Mucosa of descending colon (tissue), 3 donors: ENCODE measurements at regions not wholly inside any gene's neighbourhood (a gene's known extent, or its start where the extent isn't known, plus 50 kb on each side); places are given as distances from the start of the nearest gene placed in this dataset.

Experiments used
- ATAC-seq: fragments of 200-7000 bp; cut with Tn5 transposase; one replicate; pipeline ENCODE4 v1.9.1; 2020; ENCODE audit warnings: mild to moderate bottlenecking, moderate library complexity
- DNase-seq, 3 donors: peaks; one replicate each; pipeline ENCODE4 v3.0.0-alpha.2; 2020
- H3K36me3 ChIP-seq: fragments of 200-600 bp; one replicate; pipeline ENCODE4 v1.8.0; 2021; ENCODE audit warnings: low read depth, mild to moderate bottlenecking
- H3K4me1 ChIP-seq: fragments of 200-600 bp; one replicate; pipeline ENCODE4 v1.8.0; 2021; ENCODE audit warnings: low read depth, mild to moderate bottlenecking
- H3K4me3 ChIP-seq: fragments of 200-600 bp; one replicate; pipeline ENCODE4 v1.8.0; 2021; ENCODE audit warnings: mild to moderate bottlenecking
- H3K9me3 ChIP-seq: fragments of 200-600 bp; one replicate; pipeline ENCODE4 v1.8.0; 2021; ENCODE audit warnings: mild to moderate bottlenecking
- intact Hi-C, 2 donors: fragments of 100-400 bp; cut with DNase I in 1 of 2; cut with micrococcal nuclease in 1 of 2; formaldehyde crosslinking; loops; one replicate each; pipeline versions ENCODE4 v1.11.0 to v1.11.1; 2022; cut with DNase I, micrococcal nuclease
- TF ChIP-seq, protein P1 (sequence below): fragments of 200-600 bp; IDR thresholded peaks from one replicate; pipeline ENCODE4 v1.8.0; 2022; ENCODE audit warnings: antibody characterized with exemption, mild to moderate bottlenecking
- donor health status: DM: no; HTN: no; CAD: no; lungs with moderate emphysema.
- donor health status: DM: no; HTN: no; CAD: no.
- donor health status: DM: no; HTN: yes; CAD: no.

DNA sequence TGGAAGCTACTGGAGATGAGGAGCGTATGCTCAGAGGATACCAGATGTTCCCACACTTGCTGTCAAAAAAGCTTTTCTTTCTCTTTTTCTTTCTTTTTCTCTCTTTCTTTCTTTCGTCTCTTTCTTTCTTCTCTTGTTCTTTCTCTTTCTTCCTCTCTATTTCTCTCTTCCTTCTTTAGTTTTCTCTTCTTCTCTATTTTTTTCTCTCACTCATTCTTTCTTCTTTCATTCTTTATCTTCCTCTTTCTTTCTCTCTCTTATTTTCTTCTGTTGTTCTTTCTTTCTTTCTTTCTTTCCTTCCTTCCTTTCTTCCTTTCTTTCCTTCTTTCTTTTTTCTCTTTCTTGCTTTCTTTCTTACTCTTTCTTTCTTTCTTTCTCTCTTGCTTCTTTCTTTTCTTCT lies 457.6 kb downstream of the CMPK2 start:
- Histone ChIP-seq H3K36me3 (no peaks in the 10 kb centered on the region), H3K4me3 (no peak overlapping the region), H3K9me3 (no peaks in the 10 kb centered on the region), H3K4me1 (no peaks in the 10 kb centered on the region)
- intact Hi-C loops: no loop called here
- no peak for ATAC-seq
- DNase-seq: no peak
- TF ChIP-seq, protein P1, sequence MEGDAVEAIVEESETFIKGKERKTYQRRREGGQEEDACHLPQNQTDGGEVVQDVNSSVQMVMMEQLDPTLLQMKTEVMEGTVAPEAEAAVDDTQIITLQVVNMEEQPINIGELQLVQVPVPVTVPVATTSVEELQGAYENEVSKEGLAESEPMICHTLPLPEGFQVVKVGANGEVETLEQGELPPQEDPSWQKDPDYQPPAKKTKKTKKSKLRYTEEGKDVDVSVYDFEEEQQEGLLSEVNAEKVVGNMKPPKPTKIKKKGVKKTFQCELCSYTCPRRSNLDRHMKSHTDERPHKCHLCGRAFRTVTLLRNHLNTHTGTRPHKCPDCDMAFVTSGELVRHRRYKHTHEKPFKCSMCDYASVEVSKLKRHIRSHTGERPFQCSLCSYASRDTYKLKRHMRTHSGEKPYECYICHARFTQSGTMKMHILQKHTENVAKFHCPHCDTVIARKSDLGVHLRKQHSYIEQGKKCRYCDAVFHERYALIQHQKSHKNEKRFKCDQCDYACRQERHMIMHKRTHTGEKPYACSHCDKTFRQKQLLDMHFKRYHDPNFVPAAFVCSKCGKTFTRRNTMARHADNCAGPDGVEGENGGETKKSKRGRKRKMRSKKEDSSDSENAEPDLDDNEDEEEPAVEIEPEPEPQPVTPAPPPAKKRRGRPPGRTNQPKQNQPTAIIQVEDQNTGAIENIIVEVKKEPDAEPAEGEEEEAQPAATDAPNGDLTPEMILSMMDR: no peak

DNA sequence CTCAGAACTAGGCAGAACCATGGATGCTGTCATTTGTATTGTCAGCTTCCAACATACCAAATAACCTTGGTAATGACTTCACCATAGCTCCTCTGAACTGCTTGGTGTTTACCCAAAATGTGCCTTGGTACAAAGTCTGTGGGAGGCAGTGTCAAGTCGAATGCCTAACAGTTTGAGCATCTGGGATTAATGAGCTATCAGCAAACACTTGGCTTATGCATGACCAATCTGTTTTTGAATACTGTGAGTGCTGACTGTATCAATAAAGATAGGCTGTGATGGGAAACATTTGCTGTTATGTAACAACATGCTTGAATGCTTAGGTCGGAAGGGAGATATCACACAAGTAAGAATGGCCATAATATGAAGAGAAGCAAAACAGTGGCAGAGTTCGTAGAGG lies 455.4 kb downstream of the CMPK2 start:
- no peaks in the 10 kb centered on the region for H3K9me3 ChIP-seq
- no peaks in the 10 kb centered on the region for H3K4me1 ChIP-seq
- DNase-seq (no peak), ATAC-seq (no peak)
- no peak overlapping the region for H3K4me3 ChIP-seq
- intact Hi-C loops: no loop called here
- H3K36me3 ChIP-seq: no peaks in the 10 kb centered on the region
- TF ChIP-seq, protein P1: no peak

DNA sequence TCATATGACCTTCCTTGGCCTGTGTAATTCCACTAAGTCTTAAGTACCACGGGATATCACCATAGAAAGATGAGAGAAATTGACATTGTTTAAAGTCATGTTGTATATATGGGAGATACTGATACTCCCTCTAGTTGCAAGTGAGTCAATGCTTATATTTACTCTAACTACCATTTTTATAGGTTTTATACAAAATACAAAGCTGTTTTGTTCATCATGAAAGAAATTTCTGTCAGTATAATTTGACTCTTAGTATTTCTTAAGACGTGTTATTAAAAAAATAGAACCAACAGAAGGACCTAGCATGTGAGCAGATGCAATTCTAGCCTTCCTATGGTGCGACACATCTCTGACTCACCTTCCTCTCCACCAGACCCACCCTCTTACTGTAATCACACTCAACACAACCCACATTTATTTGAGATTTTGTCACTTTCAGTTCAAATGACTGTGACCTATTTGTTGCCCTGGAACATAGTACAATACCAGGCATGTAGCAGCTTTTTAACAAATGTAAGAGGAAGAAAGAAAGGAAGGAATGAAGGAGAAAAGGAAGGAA lies 453.1 kb downstream of the CMPK2 start:
- Histone ChIP-seq H3K4me3 (no peak overlapping the region), H3K9me3 (no peaks in the 10 kb centered on the region), H3K4me1 (no peaks in the 10 kb centered on the region), H3K36me3 (no peaks in the 10 kb centered on the region)
- ATAC-seq (no peak), DNase-seq (no peak)
- intact Hi-C loops: no loop called here
- TF ChIP-seq, protein P1: no peak

DNA sequence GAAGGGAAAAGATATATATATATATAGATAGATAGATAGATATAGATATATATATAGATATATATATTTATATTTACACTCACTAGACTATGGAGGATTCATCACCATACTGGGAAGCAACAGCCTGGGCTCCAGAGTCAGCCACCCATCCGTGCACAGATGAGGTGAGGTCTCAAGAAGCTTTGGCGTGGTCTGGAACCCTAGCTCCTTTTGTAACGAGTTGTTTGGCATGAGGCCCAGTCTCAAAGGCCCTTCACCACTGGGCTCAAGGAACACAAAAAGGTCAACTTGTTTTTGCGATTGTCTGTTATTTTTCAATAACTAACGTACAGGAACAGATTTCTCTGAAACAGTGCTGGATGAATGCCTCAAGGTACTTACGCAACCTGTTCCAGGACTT lies 448.7 kb downstream of the CMPK2 start:
- DNase-seq: no peak
- Histone ChIP-seq H3K4me3 (no peak overlapping the region), H3K9me3 (no peaks in the 10 kb centered on the region), H3K36me3 (no peaks in the 10 kb centered on the region), H3K4me1 (no peaks in the 10 kb centered on the region)
- intact Hi-C loops: no loop called here
- TF ChIP-seq, protein P1: no peak
- ATAC-seq: no peak

DNA sequence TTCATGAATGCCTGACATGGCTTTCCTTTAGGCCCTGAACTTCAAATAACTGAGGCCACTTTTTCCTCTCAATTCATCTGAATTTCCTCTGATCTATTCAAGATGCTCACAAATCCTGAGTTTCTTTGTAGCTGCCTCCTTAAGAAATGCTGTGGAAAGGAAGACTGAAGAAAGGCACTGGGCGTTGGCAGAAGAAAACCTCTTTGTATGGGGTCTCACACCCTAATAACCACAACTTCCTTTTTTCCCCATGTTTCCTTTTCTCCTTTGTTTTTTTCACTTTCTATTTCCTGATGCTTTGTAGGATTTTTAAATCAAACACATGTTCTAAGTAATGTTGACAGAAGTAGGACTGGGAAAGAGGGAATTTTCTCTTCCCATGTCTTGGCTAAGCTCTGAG lies 447.4 kb downstream of the CMPK2 start:
- DNase-seq: no peak
- no peak for ATAC-seq
- H3K4me1 ChIP-seq: no peaks in the 10 kb centered on the region
- TF ChIP-seq, protein P1: no peak
- H3K4me3 ChIP-seq: no peak overlapping the region
- H3K36me3 ChIP-seq: no peaks in the 10 kb centered on the region
- intact Hi-C loops: no loop called here
- no peaks in the 10 kb centered on the region for H3K9me3 ChIP-seq

DNA sequence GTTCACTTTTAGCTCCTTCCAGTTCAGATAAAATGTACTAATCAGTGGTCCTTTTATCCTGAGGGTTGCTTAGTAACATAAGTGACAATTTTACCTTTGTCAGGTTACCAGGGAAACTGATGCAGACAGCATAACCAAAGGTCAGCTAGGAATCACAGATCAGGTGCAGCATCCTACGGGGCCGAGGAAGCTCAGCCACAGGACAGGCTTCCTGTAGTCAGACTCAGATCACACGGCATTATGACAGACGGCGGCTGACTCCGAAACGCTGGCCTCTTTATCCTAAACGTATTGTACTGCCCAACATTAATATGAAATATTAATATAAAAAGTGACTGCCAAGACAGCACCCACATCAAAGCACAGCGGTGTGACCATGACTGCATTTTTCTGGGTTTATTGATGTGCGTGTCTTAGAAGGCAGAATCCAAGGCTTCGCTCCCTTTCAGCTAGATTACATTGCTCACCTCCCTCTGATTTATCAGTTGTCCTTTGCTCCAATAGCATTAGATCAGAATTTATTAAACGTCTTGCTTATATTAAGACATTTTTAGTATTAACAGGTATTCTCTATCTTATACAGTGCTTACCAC lies 444.5 kb downstream of the CMPK2 start:
- Histone ChIP-seq H3K4me1 (no peaks in the 10 kb centered on the region), H3K4me3 (no peak overlapping the region), H3K9me3 (no peaks in the 10 kb centered on the region), H3K36me3 (no peaks in the 10 kb centered on the region)
- intact Hi-C loops: no loop called here
- ATAC-seq (no peak), DNase-seq (no peak)
- TF ChIP-seq, protein P1: no peak
